ENCODE measurements at regions not wholly inside any gene's neighbourhood (a gene's known extent, or its start where the extent isn't known, plus 50 kb on each side); places are given as distances from the start of the nearest gene placed in this dataset.

GRCh38 chr1:222936042-222936441, 121.2 kb downstream of the DISP1 start:
- Mint-ChIP-seq H3K9me3 (no peaks in the 10 kb centered on the region), H3K4me1 (no peaks in the 10 kb centered on the region), H3K27me3 (no peaks in the 10 kb centered on the region), H3K36me3 (ENCODE audit: low read depth) (no peaks in the 10 kb centered on the region), H3K4me3 (no peak overlapping the region), H3K27ac (no peak overlapping the region)
- DNase-seq = no peak
- ChIA-PET POLR2A (no interaction called here), CTCF (no interaction called here)

GRCh38 chr1:222938986-222939385, 124.1 kb downstream of the DISP1 start:
- ChIA-PET POLR2A (no interaction called here), CTCF (interaction anchor here (0.6 kb wide), 1 partner anchor 211 kb away, joined by 3 read pairs; no protein-coding TSS in a partner anchor)
- no peak overlapping the region for H3K27ac Mint-ChIP-seq
- H3K4me1 Mint-ChIP-seq = no peaks in the 10 kb centered on the region
- H3K4me3 Mint-ChIP-seq = no peak overlapping the region
- H3K36me3 Mint-ChIP-seq (ENCODE audit: low read depth) = no peaks in the 10 kb centered on the region
- DNase-seq = no peak
- H3K9me3 Mint-ChIP-seq = no peaks in the 10 kb centered on the region
- H3K27me3 Mint-ChIP-seq = no peaks in the 10 kb centered on the region

- Mint-ChIP-seq H3K27ac (no peak overlapping the region), H3K27me3 (no peaks in the 10 kb centered on the region), H3K9me3 (no peaks in the 10 kb centered on the region), H3K36me3 (ENCODE audit: low read depth) (no peaks in the 10 kb centered on the region), H3K4me1 (no peaks in the 10 kb centered on the region), H3K4me3 (no peak overlapping the region)
- ChIA-PET CTCF (interaction anchor here (0.6 kb wide), 1 partner anchor 76 kb away, joined by 3 read pairs; no protein-coding TSS in a partner anchor), POLR2A (no interaction called here)
- DNase-seq = no peak
Observed at GRCh38 chr1:222940095-222940494, 125.3 kb downstream of the DISP1 start.

- Mint-ChIP-seq H3K36me3 (ENCODE audit: low read depth) (no peaks in the 10 kb centered on the region), H3K27me3 (no peaks in the 10 kb centered on the region), H3K27ac (no peak overlapping the region), H3K9me3 (no peaks in the 10 kb centered on the region), H3K4me1 (no peaks in the 10 kb centered on the region), H3K4me3 (no peak overlapping the region)
- no peak for DNase-seq
- ChIA-PET CTCF (no interaction called here), POLR2A (no interaction called here)
Observed at GRCh38 chr1:222940906-222941305, 126.1 kb downstream of the DISP1 start.

GRCh38 chr1:222941425-222941824, 126.6 kb downstream of the DISP1 start:
- H3K27me3 Mint-ChIP-seq = no peaks in the 10 kb centered on the region
- no peaks in the 10 kb centered on the region for H3K36me3 Mint-ChIP-seq (ENCODE audit: low read depth)
- ChIA-PET POLR2A (no interaction called here), CTCF (no interaction called here)
- no peak overlapping the region for H3K27ac Mint-ChIP-seq
- H3K9me3 Mint-ChIP-seq = no peaks in the 10 kb centered on the region
- H3K4me3 Mint-ChIP-seq = no peak overlapping the region
- H3K4me1 Mint-ChIP-seq = no peaks in the 10 kb centered on the region
- no peak for DNase-seq

GRCh38 chr1:222946436-222946835, 131.6 kb downstream of the DISP1 start:
- POLR2A ChIA-PET = no interaction called here

GRCh38 chr1:222948079-222948478, 133.2 kb downstream of the DISP1 start:
- Mint-ChIP-seq H3K36me3 (ENCODE audit: low read depth) (no peaks in the 10 kb centered on the region), H3K27me3 (no peaks in the 10 kb centered on the region), H3K4me3 (no peak overlapping the region), H3K4me1 (no peaks in the 10 kb centered on the region), H3K9me3 (no peaks in the 10 kb centered on the region), H3K27ac (no peak overlapping the region)
- no peak for DNase-seq
- CTCF ChIA-PET = no interaction called here
- POLR2A ChIA-PET = no interaction called here

More at GRCh38 chr1:222946436-222946835, 131.6 kb downstream of the DISP1 start:
- no peaks in the 10 kb centered on the region for H3K36me3 Mint-ChIP-seq (ENCODE audit: low read depth)
- no peak overlapping the region for H3K27ac Mint-ChIP-seq
- H3K4me3 Mint-ChIP-seq = no peak overlapping the region
- CTCF ChIA-PET = interaction anchor here (0.7 kb wide), 1 partner anchor 813 kb away, joined by 3 read pairs; no protein-coding TSS in a partner anchor
- no peak for DNase-seq
- H3K9me3 Mint-ChIP-seq = no peaks in the 10 kb centered on the region
- no peaks in the 10 kb centered on the region for H3K27me3 Mint-ChIP-seq
- no peaks in the 10 kb centered on the region for H3K4me1 Mint-ChIP-seq

- Mint-ChIP-seq H3K36me3 (ENCODE audit: low read depth) (no peaks in the 10 kb centered on the region), H3K27me3 (no peaks in the 10 kb centered on the region), H3K4me1 (no peaks in the 10 kb centered on the region), H3K9me3 (no peaks in the 10 kb centered on the region), H3K27ac (no peak overlapping the region), H3K4me3 (no peak overlapping the region)
- DNase-seq = no peak
- POLR2A ChIA-PET = no interaction called here
- CTCF ChIA-PET = no interaction called here
Observed at GRCh38 chr1:222950892-222951291, 136.1 kb downstream of the DISP1 start.

- H3K36me3 Mint-ChIP-seq (ENCODE audit: low read depth) = no peaks in the 10 kb centered on the region
- H3K4me1 Mint-ChIP-seq = no peaks in the 10 kb centered on the region
- DNase-seq = no peak
- ChIA-PET CTCF (no interaction called here), POLR2A (no interaction called here)
- H3K9me3 Mint-ChIP-seq = no peaks in the 10 kb centered on the region
- H3K4me3 Mint-ChIP-seq = no peak overlapping the region
- no peak overlapping the region for H3K27ac Mint-ChIP-seq
- H3K27me3 Mint-ChIP-seq = no peaks in the 10 kb centered on the region
Observed at GRCh38 chr1:222953585-222953984, 138.7 kb downstream of the DISP1 start.

- no peaks in the 10 kb centered on the region for H3K36me3 Mint-ChIP-seq (ENCODE audit: low read depth)
- H3K27me3 Mint-ChIP-seq = no peaks in the 10 kb centered on the region
- H3K9me3 Mint-ChIP-seq = peaks cover 3% of the 10 kb centered on the region
- CTCF ChIA-PET = no interaction called here
- DNase-seq = no peak
- POLR2A ChIA-PET = no interaction called here
- no peak overlapping the region for H3K4me3 Mint-ChIP-seq
- H3K27ac Mint-ChIP-seq = no peak overlapping the region
- no peaks in the 10 kb centered on the region for H3K4me1 Mint-ChIP-seq
Observed at GRCh38 chr1:222955964-222956363, 141.1 kb downstream of the DISP1 start.

- ChIA-PET POLR2A (no interaction called here), CTCF (no interaction called here)
- Mint-ChIP-seq H3K27ac (no peak overlapping the region), H3K27me3 (no peaks in the 10 kb centered on the region), H3K4me3 (no peak overlapping the region), H3K36me3 (ENCODE audit: low read depth) (no peaks in the 10 kb centered on the region), H3K9me3 (peaks cover 3% of the 10 kb centered on the region), H3K4me1 (no peaks in the 10 kb centered on the region)
- DNase-seq = no peak
Observed at GRCh38 chr1:222956601-222957000, 141.8 kb downstream of the DISP1 start.

GRCh38 chr1:222967466-222968240, 152.8 kb downstream of the DISP1 start:
- ChIA-PET CTCF (no interaction called here), POLR2A (no interaction called here)
- no peak for DNase-seq
- Mint-ChIP-seq H3K4me1 (no peaks in the 10 kb centered on the region), H3K9me3 (no peaks in the 10 kb centered on the region), H3K4me3 (no peak overlapping the region), H3K27me3 (no peaks in the 10 kb centered on the region), H3K27ac (no peak overlapping the region), H3K36me3 (ENCODE audit: low read depth) (no peaks in the 10 kb centered on the region)

GRCh38 chr1:222970040-222970439, 155.2 kb downstream of the DISP1 start:
- H3K4me1 Mint-ChIP-seq = peaks cover 2% of the 10 kb centered on the region
- ChIA-PET POLR2A (no interaction called here), CTCF (no interaction called here)
- no peak overlapping the region for H3K4me3 Mint-ChIP-seq
- no peaks in the 10 kb centered on the region for H3K27me3 Mint-ChIP-seq
- H3K9me3 Mint-ChIP-seq = no peaks in the 10 kb centered on the region
- no peak overlapping the region for H3K27ac Mint-ChIP-seq
- no peaks in the 10 kb centered on the region for H3K36me3 Mint-ChIP-seq (ENCODE audit: low read depth)
- no peak for DNase-seq

- no peak overlapping the region for H3K4me3 Mint-ChIP-seq
- POLR2A ChIA-PET = no interaction called here
Observed at GRCh38 chr1:222970711-222971110, 155.9 kb downstream of the DISP1 start.

More at GRCh38 chr1:222970711-222971110, 155.9 kb downstream of the DISP1 start:
- Mint-ChIP-seq H3K27me3 (no peaks in the 10 kb centered on the region), H3K9me3 (no peaks in the 10 kb centered on the region), H3K36me3 (ENCODE audit: low read depth) (no peaks in the 10 kb centered on the region), H3K27ac (no peak overlapping the region), H3K4me1 (peaks cover 3% of the 10 kb centered on the region)
- CTCF ChIA-PET = interaction anchor here (0.7 kb wide), 1 partner anchor 27 kb away, joined by 3 read pairs; no protein-coding TSS in a partner anchor
- DNase-seq = no peak

Data from activated CD4-positive, alpha-beta T cell treated with anti-CD3 and anti-CD28 coated beads, Interleukin-2, amount 10 ng/mL, durations not matched to agents 7 days and 5 days (primary cell).